Astrocyte (in vitro differentiated cells and primary cell): ENCODE measurements at regions not wholly inside any gene's neighbourhood (a gene's known extent, or its start where the extent isn't known, plus 50 kb on each side); places are given as distances from the start of the nearest gene placed in this dataset.

ENCODE experiments used
- EZH2 ChIP-seq: IDR thresholded peaks from 2 replicates; pipeline ENCODE4 v1.6.1; 2012; ENCODE audit warnings: mild to moderate bottlenecking, low read length, inconsistent platforms; ENCODE audit not compliant: insufficient read depth
- TF ChIP-seq, protein P1 (sequence below): IDR thresholded peaks from 2 replicates; pipeline ENCODE4 v1.5.1; 2011; ENCODE audit warnings: low read depth, mild to moderate bottlenecking, inconsistent platforms, low read length, moderate library complexity; ENCODE audit not compliant: insufficient read depth

DNA sequence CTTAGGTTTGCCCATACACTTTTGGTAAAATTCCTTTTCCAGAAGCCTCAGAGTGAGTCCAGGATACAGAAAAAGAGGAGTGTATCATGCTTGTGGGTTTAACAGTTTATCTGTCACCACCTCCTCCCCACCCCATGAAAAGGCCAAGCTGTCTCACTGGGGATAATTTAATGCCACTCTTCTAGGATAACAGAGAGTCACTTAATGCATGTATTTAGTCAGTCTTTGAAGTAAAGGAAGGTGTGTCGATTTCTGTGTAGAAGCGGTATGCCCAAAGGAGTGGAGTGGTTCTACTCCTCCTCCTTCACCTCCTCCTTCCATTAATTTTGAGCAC is 116.4 kb downstream of the QPCT start:
- TF ChIP-seq EZH2, result no peak
- TF ChIP-seq, protein P1, sequence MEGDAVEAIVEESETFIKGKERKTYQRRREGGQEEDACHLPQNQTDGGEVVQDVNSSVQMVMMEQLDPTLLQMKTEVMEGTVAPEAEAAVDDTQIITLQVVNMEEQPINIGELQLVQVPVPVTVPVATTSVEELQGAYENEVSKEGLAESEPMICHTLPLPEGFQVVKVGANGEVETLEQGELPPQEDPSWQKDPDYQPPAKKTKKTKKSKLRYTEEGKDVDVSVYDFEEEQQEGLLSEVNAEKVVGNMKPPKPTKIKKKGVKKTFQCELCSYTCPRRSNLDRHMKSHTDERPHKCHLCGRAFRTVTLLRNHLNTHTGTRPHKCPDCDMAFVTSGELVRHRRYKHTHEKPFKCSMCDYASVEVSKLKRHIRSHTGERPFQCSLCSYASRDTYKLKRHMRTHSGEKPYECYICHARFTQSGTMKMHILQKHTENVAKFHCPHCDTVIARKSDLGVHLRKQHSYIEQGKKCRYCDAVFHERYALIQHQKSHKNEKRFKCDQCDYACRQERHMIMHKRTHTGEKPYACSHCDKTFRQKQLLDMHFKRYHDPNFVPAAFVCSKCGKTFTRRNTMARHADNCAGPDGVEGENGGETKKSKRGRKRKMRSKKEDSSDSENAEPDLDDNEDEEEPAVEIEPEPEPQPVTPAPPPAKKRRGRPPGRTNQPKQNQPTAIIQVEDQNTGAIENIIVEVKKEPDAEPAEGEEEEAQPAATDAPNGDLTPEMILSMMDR, result no peak
